HEK293 (cell line): ENCODE measurements at regions not wholly inside any gene's neighbourhood (a gene's known extent, or its start where the extent isn't known, plus 50 kb on each side); places are given as distances from the start of the nearest gene placed in this dataset.

Source experiments
- CTCF ChIA-PET: fragments of 350-600 bp; formaldehyde crosslinking; extraction: SDS; loops from one replicate; lab custom pipeline; 2021; ENCODE audit warnings: antibody characterized with exemption; lab: Yijun Ruan, JAX
- POLR2A ChIA-PET: fragments of 300-600 bp; formaldehyde crosslinking; extraction: SDS; loops from one replicate; lab custom pipeline; 2020; ENCODE audit warnings: antibody characterized with exemption, inconsistent platforms; lab: Yijun Ruan, JAX
- H3K27ac ChIP-seq: fragments of 200-500 bp; sonication (Bioruptor generic); 2 replicates; pipeline ENCODE4 v1.5.1; 2014; ENCODE audit warnings: low read depth, low read length, control low read depth, inconsistent platforms; ENCODE audit errors: extremely low read depth
- H3K36me3 ChIP-seq, 2 experiments: fragments of 200-500 bp in 1 of 2; sonication (Bioruptor generic) in 1 of 2; 1 replicate in 1 of 2; 2 replicates in 1 of 2; pipeline ENCODE4 v1.5.1; 2014 to 2017; ENCODE audit warnings: inconsistent platforms in 2 of 2, low read length in 2 of 2; ENCODE audit not compliant: control insufficient read depth in 2 of 2, insufficient read depth in 1 of 2
- H3K4me1 ChIP-seq: fragments of 200-500 bp; sonication (Bioruptor generic); 2 replicates; pipeline ENCODE4 v1.5.1; 2014; ENCODE audit warnings: mild to moderate bottlenecking, low read length, inconsistent platforms; ENCODE audit not compliant: control insufficient read depth, insufficient read depth
- H3K4me3 ChIP-seq: 2 replicates; pipeline ENCODE4 v1.5.1; 2011; ENCODE audit warnings: low read depth, mild to moderate bottlenecking, control low read depth, low read length, moderate library complexity
- H3K9me3 ChIP-seq: fragments of 200-500 bp; sonication (Bioruptor generic); 2 replicates; pipeline ENCODE4 v1.5.1; 2014; ENCODE audit warnings: low read depth, low read length, inconsistent platforms; ENCODE audit not compliant: control insufficient read depth, insufficient read depth
- EGR2 ChIP-seq: fragments of 450-650 bp; formaldehyde crosslinking; IDR thresholded peaks from 2 replicates; pipeline ENCODE4 v1.5.1; 2016; ENCODE audit warnings: low read depth, missing biosample characterization, missing genetic modification characterization
- IKZF3 ChIP-seq: fragments of 450-650 bp; IDR thresholded peaks from 2 replicates; pipeline ENCODE4 v1.5.0; 2018; ENCODE audit warnings: missing biosample characterization, mild to moderate bottlenecking, missing genetic modification characterization, moderate library complexity
- SALL2 ChIP-seq: fragments of 450-650 bp; formaldehyde crosslinking; IDR thresholded peaks from 2 replicates; pipeline ENCODE4 v1.5.0; 2017; ENCODE audit warnings: missing biosample characterization, mild to moderate bottlenecking, missing genetic modification characterization, borderline replicate concordance
- SCRT2 ChIP-seq: fragments of 450-650 bp; formaldehyde crosslinking; IDR thresholded peaks from 2 replicates; pipeline ENCODE4 v1.5.1; 2016; ENCODE audit warnings: missing biosample characterization, missing genetic modification characterization
- TCF7L2 ChIP-seq: IDR thresholded peaks from 2 replicates; pipeline ENCODE4 v1.6.1; 2011; ENCODE audit warnings: low read depth, mild to moderate bottlenecking, inconsistent platforms, low read length, moderate library complexity, borderline replicate concordance
- ZBTB8A ChIP-seq: fragments of 450-650 bp; formaldehyde crosslinking; IDR thresholded peaks from 2 replicates; pipeline ENCODE4 v1.5.1; 2016; ENCODE audit warnings: missing biosample characterization, missing genetic modification characterization
- ZFP3 ChIP-seq: fragments of 450-650 bp; formaldehyde crosslinking; IDR thresholded peaks from 2 replicates; pipeline ENCODE4 v1.5.1; 2016; ENCODE audit warnings: low read depth, missing biosample characterization, missing genetic modification characterization
- ZFP41 ChIP-seq: fragments of 450-650 bp; formaldehyde crosslinking; IDR thresholded peaks from 2 replicates; pipeline ENCODE4 v1.5.1; 2016; ENCODE audit warnings: missing biosample characterization, missing genetic modification characterization, borderline replicate concordance
- ZNF223 ChIP-seq: fragments of 450-650 bp; formaldehyde crosslinking; IDR thresholded peaks from 2 replicates; pipeline ENCODE4 v1.5.1; 2016; ENCODE audit warnings: missing biosample characterization, missing genetic modification characterization
- ZNF341 ChIP-seq: fragments of 450-650 bp; formaldehyde crosslinking; IDR thresholded peaks from 2 replicates; pipeline ENCODE4; 2016; ENCODE audit warnings: low read depth, missing biosample characterization, missing genetic modification characterization
- ZNF501 ChIP-seq: fragments of 450-650 bp; formaldehyde crosslinking; IDR thresholded peaks from 2 replicates; pipeline ENCODE4 v1.5.1; 2016; ENCODE audit warnings: missing biosample characterization, missing genetic modification characterization
- ZNF548 ChIP-seq: fragments of 450-650 bp; formaldehyde crosslinking; IDR thresholded peaks from 2 replicates; pipeline ENCODE4 v1.5.1; 2016; ENCODE audit warnings: missing biosample characterization, missing genetic modification characterization
- ZNF623 ChIP-seq: fragments of 450-650 bp; formaldehyde crosslinking; IDR thresholded peaks from 2 replicates; pipeline ENCODE4 v1.5.1; 2016; ENCODE audit warnings: missing biosample characterization, missing genetic modification characterization
- ZNF707 ChIP-seq: fragments of 450-650 bp; formaldehyde crosslinking; IDR thresholded peaks from 2 replicates; pipeline ENCODE4 v1.5.1; 2016; ENCODE audit warnings: missing biosample characterization, missing genetic modification characterization
- ZSCAN16 ChIP-seq: fragments of 450-650 bp; formaldehyde crosslinking; IDR thresholded peaks from 2 replicates; pipeline ENCODE4 v1.5.1; 2016; ENCODE audit warnings: missing biosample characterization, missing genetic modification characterization
- TF ChIP-seq, protein P1 (sequence below): fragments of 450-650 bp; formaldehyde crosslinking; IDR thresholded peaks from 2 replicates; pipeline ENCODE4 v1.5.1; 2016; ENCODE audit warnings: missing biosample characterization, missing genetic modification characterization
- TF ChIP-seq, protein P2 (sequence below): fragments of 450-650 bp; formaldehyde crosslinking; IDR thresholded peaks from 2 replicates; pipeline ENCODE4 v1.5.1; 2016; ENCODE audit warnings: missing biosample characterization, missing genetic modification characterization
- TF ChIP-seq, protein P3 (sequence below): fragments of 450-650 bp; formaldehyde crosslinking; IDR thresholded peaks from 2 replicates; pipeline ENCODE4 v1.5.1; 2016; ENCODE audit warnings: missing biosample characterization, missing genetic modification characterization

DNA sequence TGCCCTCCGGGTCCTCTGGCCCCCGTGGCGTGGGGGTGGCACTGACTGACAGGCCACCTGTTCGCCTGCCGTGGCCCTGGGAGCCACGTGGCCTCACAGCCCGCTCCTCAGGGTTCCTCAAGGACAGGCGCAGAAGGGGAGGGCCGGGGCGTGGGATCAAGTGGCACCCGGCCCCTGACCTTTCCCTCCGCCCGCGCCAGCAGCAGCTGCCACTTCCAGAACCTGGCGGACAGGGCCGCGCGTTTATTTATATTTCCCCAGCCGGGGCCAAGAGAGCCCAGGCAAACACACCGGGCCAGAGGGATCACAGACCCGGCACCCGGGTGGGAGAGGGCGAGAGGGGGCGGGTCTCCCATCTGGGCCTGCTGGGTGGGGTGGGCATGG is 92.6 kb downstream of the RFLNA start:
- peaks cover 0 to 37% of the 10 kb centered on the region in 2 experiments; a peak in 1 of 3 replicates for H3K36me3 ChIP-seq
- TF ChIP-seq ZSCAN16 (tag by site-specific recombination) (no peak), ZFP3 (tag by site-specific recombination) (no peak), ZNF623 (tag by site-specific recombination) (no peak), ZNF341 (tag by site-specific recombination) (no peak), EGR2 (peak; percentile 12; the same call in 1 of the 2 replicates), ZNF548 (tag by site-specific recombination) (no peak), ZBTB8A (tag by site-specific recombination) (no peak), SCRT2 (tag by site-specific recombination) (peak; percentile 25; the same call in 1 of the 2 replicates), SALL2 (tag by site-specific recombination) (no peak)
- TF ChIP-seq, protein P1, sequence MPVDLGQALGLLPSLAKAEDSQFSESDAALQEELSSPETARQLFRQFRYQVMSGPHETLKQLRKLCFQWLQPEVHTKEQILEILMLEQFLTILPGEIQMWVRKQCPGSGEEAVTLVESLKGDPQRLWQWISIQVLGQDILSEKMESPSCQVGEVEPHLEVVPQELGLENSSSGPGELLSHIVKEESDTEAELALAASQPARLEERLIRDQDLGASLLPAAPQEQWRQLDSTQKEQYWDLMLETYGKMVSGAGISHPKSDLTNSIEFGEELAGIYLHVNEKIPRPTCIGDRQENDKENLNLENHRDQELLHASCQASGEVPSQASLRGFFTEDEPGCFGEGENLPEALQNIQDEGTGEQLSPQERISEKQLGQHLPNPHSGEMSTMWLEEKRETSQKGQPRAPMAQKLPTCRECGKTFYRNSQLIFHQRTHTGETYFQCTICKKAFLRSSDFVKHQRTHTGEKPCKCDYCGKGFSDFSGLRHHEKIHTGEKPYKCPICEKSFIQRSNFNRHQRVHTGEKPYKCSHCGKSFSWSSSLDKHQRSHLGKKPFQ (tag by site-specific recombination): no peak
- TF ChIP-seq, protein P2, sequence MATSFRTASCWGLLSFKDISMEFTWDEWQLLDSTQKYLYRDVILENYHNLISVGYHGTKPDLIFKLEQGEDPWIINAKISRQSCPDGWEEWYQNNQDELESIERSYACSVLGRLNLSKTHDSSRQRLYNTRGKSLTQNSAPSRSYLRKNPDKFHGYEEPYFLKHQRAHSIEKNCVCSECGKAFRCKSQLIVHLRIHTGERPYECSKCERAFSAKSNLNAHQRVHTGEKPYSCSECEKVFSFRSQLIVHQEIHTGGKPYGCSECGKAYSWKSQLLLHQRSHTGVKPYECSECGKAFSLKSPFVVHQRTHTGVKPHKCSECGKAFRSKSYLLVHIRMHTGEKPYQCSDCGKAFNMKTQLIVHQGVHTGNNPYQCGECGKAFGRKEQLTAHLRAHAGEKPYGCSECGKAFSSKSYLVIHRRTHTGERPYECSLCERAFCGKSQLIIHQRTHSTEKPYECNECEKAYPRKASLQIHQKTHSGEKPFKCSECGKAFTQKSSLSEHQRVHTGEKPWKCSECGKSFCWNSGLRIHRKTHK: no peak
- no peaks in the 10 kb centered on the region for H3K9me3 ChIP-seq
- POLR2A ChIA-PET: no interaction called here
- no peak overlapping the region for H3K4me3 ChIP-seq
- H3K4me1 ChIP-seq: peaks cover 2% of the 10 kb centered on the region; the same call in 1 of the 2 replicates
- H3K27ac ChIP-seq: no peak overlapping the region
- CTCF ChIA-PET: no interaction called here

DNA sequence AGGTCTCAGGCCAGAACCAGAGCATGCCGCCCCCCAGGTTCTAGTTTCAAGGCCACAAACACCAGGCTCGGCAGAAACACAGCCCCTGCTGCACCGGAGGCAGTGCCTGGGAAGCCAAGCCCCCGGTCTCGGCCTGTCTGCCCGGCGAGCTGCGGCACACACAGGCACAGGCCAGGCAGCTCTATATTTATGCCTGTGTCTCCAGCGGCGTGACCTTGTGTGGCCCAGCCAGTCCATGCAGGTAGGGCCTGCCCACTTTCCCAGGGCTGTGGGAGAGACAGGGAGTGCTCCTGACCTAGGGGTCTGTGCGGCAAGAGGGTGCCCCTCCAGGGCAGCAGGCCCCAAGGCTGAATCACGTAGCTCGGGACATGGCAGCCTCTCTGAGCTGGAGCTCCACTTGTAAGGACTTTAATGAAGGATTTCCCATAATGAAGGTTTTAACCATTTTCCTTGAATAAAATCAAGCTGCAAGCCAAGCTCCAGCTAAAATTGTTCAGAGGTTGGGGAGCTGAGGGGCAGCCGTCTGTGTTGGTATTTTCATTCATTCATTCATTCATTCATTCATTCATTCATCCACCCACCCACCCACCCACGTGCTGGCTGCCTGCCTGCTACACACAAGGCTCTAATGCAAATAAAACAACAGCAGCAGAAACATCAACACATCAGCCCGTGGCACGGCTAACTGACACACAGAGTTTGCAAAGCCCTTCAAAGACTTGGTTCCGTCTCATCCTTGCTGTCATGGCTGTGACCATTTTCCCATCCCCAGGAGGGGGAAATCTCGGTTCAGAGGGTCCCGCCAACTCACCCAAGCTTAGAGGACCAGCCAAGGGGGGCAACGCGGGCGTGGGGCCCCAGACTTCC is 92.0 kb downstream of the RFLNA start:
- H3K36me3 ChIP-seq: peaks cover 0 to 40% of the 10 kb centered on the region in 2 experiments; a peak in 1 of 3 replicates
- no peak overlapping the region for H3K4me3 ChIP-seq
- H3K4me1 ChIP-seq: peaks cover 2% of the 10 kb centered on the region; the same call in 1 of the 2 replicates
- H3K9me3 ChIP-seq: no peaks in the 10 kb centered on the region
- CTCF ChIA-PET: interaction anchor here (0.6 to 0.9 kb wide), 2 partner anchors 14 to 24 kb away, joined by 3 read pairs; no protein-coding TSS in a partner anchor
- no peak overlapping the region for H3K27ac ChIP-seq
- TF ChIP-seq IKZF3 (tag by site-specific recombination): no peak
- TF ChIP-seq ZNF223 (tag by site-specific recombination): no peak
- TF ChIP-seq ZFP41 (tag by site-specific recombination): no peak
- TF ChIP-seq, protein P3, sequence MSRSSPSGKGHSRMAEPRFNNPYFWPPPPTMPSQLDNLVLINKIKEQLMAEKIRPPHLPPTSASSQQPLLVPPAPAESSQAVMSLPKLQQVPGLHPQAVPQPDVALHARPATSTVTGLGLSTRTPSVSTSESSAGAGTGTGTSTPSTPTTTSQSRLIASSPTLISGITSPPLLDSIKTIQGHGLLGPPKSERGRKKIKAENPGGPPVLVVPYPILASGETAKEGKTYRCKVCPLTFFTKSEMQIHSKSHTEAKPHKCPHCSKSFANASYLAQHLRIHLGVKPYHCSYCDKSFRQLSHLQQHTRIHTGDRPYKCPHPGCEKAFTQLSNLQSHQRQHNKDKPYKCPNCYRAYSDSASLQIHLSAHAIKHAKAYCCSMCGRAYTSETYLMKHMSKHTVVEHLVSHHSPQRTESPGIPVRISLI: no peak
- TF ChIP-seq TCF7L2: no peak
- no peak for TF ChIP-seq ZNF707
- no peak for TF ChIP-seq ZNF501 (tag by site-specific recombination)
- TF ChIP-seq, all 188 proteins: peak for 0
- POLR2A ChIA-PET: no interaction called here
